CD14-positive monocyte (primary cell): ENCODE measurements at regions not wholly inside any gene's neighbourhood (a gene's known extent, or its start where the extent isn't known, plus 50 kb on each side); places are given as distances from the start of the nearest gene placed in this dataset.
A peak's percentile ranks its signal among the peaks of the same experiment; 100 is the strongest.

Experiments
- DNase-seq, 3 donors: peaks; one replicate each; pipeline ENCODE4 v3.0.0-alpha.2; 2011 to 2022
- H2AFZ ChIP-seq: 2 replicates; pipeline ENCODE4 v1.6.0; 2012; ENCODE audit warnings: mild to moderate bottlenecking, low read depth, low read length, inconsistent platforms; ENCODE audit not compliant: insufficient read depth, poor library complexity, severe bottlenecking
- H3K27ac ChIP-seq, 2 donors: 1 replicate in 1 of 2; 2 replicates in 1 of 2; pipeline ENCODE4 v1.5.1; 2012 to 2013; ENCODE audit warnings: low read length in 2 of 2, control low read depth in 1 of 2, inconsistent platforms in 1 of 2, low read depth in 1 of 2, mild to moderate bottlenecking in 1 of 2
- H3K27me3 ChIP-seq, 2 donors: one replicate each; pipeline versions ENCODE4 v1.6.0 to v1.6.1; 2011 to 2013; ENCODE audit warnings: low read length in 2 of 2; ENCODE audit not compliant: control insufficient read depth in 2 of 2, insufficient read depth in 2 of 2
- H3K36me3 ChIP-seq, 2 donors: replicated peaks in 1 of 2; 1 replicate in 1 of 2; 2 replicates in 1 of 2; pipeline versions ENCODE4 v1.5.1 to v1.6.1; 2012 to 2013; ENCODE audit warnings: low read length in 2 of 2, control low read depth in 1 of 2, inconsistent platforms in 1 of 2, mild to moderate bottlenecking in 1 of 2; ENCODE audit not compliant: insufficient read depth in 2 of 2, control insufficient read depth in 1 of 2
- H3K4me1 ChIP-seq, 2 donors: 1 replicate in 1 of 2; 2 replicates in 1 of 2; pipeline versions ENCODE4 v1.5.1 to v1.6.1; 2012 to 2013; ENCODE audit warnings: low read length in 2 of 2, control low read depth in 1 of 2, inconsistent platforms in 1 of 2, mild to moderate bottlenecking in 1 of 2, moderate library complexity in 1 of 2; ENCODE audit not compliant: insufficient read depth in 2 of 2, control insufficient read depth in 1 of 2
- H3K4me2 ChIP-seq: replicated peaks from 2 replicates; pipeline ENCODE3; 2012; ENCODE audit warnings: low read length, moderate library complexity, mild to moderate bottlenecking; ENCODE audit not compliant: poor library complexity, severe bottlenecking; ENCODE audit errors: extremely low read depth
- H3K4me3 ChIP-seq, 3 experiments: fragments of 200-600 bp in 1 of 3; sonication (generic) in 1 of 3; replicated peaks in 1 of 3; 1 replicate in 2 of 3; 2 replicates in 1 of 3; pipeline ENCODE4 v1.5.1; 2011 to 2013; ENCODE audit warnings: low read length in 3 of 3, mild to moderate bottlenecking in 3 of 3, control low read depth in 2 of 3, low read depth in 2 of 3, inconsistent platforms in 1 of 3, moderate library complexity in 1 of 3
- H3K79me2 ChIP-seq: 2 replicates; pipeline ENCODE4 v1.6.0; 2012; ENCODE audit warnings: mild to moderate bottlenecking, control low read depth, inconsistent platforms, low read length, moderate library complexity; ENCODE audit not compliant: insufficient read depth
- H3K9ac ChIP-seq: 2 replicates; pipeline ENCODE4 v1.6.0; 2017; ENCODE audit warnings: low read length, mild to moderate bottlenecking; ENCODE audit not compliant: insufficient read depth, poor library complexity, severe bottlenecking
- H3K9me3 ChIP-seq, 2 donors: replicated peaks in 1 of 2; 1 replicate in 1 of 2; 2 replicates in 1 of 2; pipeline versions ENCODE4 v1.5.1 to v1.6.1; 2012 to 2013; ENCODE audit warnings: low read length in 2 of 2, control low read depth in 1 of 2; ENCODE audit not compliant: control insufficient read depth in 1 of 2, insufficient read depth in 1 of 2
- H4K20me1 ChIP-seq: 2 replicates; pipeline ENCODE4 v1.6.0; 2012; ENCODE audit warnings: mild to moderate bottlenecking, low read length, control low read depth, moderate library complexity; ENCODE audit not compliant: insufficient read depth
- H3K27ac Mint-ChIP-seq, 7 donors: one replicate each; pipeline ENCODE4 v1.8.0; 2020; ENCODE audit warnings: mild to moderate bottlenecking in 7 of 7, mixed read lengths in 7 of 7, moderate library complexity in 6 of 7, inconsistent platforms in 2 of 7
- H3K27me3 Mint-ChIP-seq, 3 donors: one replicate each; pipeline ENCODE4 v1.8.0; 2021 to 2022; ENCODE audit warnings: low read depth in 3 of 3, mild to moderate bottlenecking in 3 of 3, mixed read lengths in 3 of 3, moderate library complexity in 3 of 3, inconsistent platforms in 1 of 3
- H3K36me3 Mint-ChIP-seq, 2 donors: one replicate each; pipeline ENCODE4 v1.8.0; 2020; ENCODE audit warnings: mixed read lengths in 2 of 2, inconsistent platforms in 1 of 2, mild to moderate bottlenecking in 1 of 2
- H3K4me1 Mint-ChIP-seq: one replicate; pipeline ENCODE4 v1.8.0; 2020; ENCODE audit warnings: mild to moderate bottlenecking, mixed read lengths
- H3K4me3 Mint-ChIP-seq, 2 donors: one replicate each; pipeline ENCODE4 v1.8.0; 2020; ENCODE audit warnings: mild to moderate bottlenecking in 2 of 2, mixed read lengths in 2 of 2, moderate library complexity in 1 of 2
- H3K9me3 Mint-ChIP-seq, 7 donors: one replicate each; pipeline ENCODE4 v1.8.0; 2020 to 2022; ENCODE audit warnings: mixed read lengths in 7 of 7, mild to moderate bottlenecking in 6 of 7, moderate library complexity in 6 of 7, inconsistent platforms in 2 of 7
- CTCF ChIP-seq: fragments of 200-600 bp; IDR thresholded peaks from one replicate; pipeline ENCODE4 v1.8.0; 2022; ENCODE audit warnings: antibody characterized with exemption, mild to moderate bottlenecking
- WGBS: methylation state at CpG from one replicate; pipeline ENCODE4 v1.1.5; 2013; ENCODE audit warnings: missing lambda C conversion rate; ENCODE audit not compliant: insufficient coverage; 5-methylcytosine and 5-hydroxymethylcytosine counted together
- intact Hi-C, 2 donors: fragments of 100-400 bp; cut with micrococcal nuclease; formaldehyde crosslinking; loops; one replicate each; pipeline versions ENCODE4 v1.15.0 to v1.15.1; 2023

- no peak overlapping the region for H2AFZ ChIP-seq
- no peak for DNase-seq
These were observed 195.2 kb upstream of the ANXA10 start for GRCh38 chr4:167897116-167897515.

GRCh38 chr4:167903291-167903721 lies 189.0 kb upstream of the ANXA10 start:
- WGBS, result no CpG with 5 or more reads among the region's 1 CpG
- H3K9me3 Mint-ChIP-seq, result peaks cover 0 to 13% (median 2%) of the 10 kb centered on the region in 7 donors

More at GRCh38 chr4:167897116-167897515, 195.2 kb upstream of the ANXA10 start:
- Histone ChIP-seq H3K4me2 (no peak overlapping the region), H3K9me3 (peaks cover 7 to 20% of the 10 kb centered on the region in 2 donors), H3K36me3 (no peaks in the 10 kb centered on the region), H3K79me2 (no peaks in the 10 kb centered on the region), H4K20me1 (no peaks in the 10 kb centered on the region), H3K27ac (no peak overlapping the region), H3K4me3 (no peak overlapping the region), H3K27me3 (no peaks in the 10 kb centered on the region), H3K4me1 (no peaks in the 10 kb centered on the region), H3K9ac (no peak overlapping the region)
- intact Hi-C loops, result no loop called here
- peaks cover 4 to 17% (median 7%) of the 10 kb centered on the region in 7 donors for H3K9me3 Mint-ChIP-seq
- no peak overlapping the region for H3K4me3 Mint-ChIP-seq
- H3K27me3 Mint-ChIP-seq, result peaks cover 0 to 2% (median 0%) of the 10 kb centered on the region in 3 donors
- H3K36me3 Mint-ChIP-seq, result no peaks in the 10 kb centered on the region
- 46% methylated on average over 3 of the region's 5 CpGs for WGBS
- TF ChIP-seq CTCF, result no peak
- no peaks in the 10 kb centered on the region for H3K4me1 Mint-ChIP-seq
- peak overlapping the region in 1 of 7 donors; percentile 54 for H3K27ac Mint-ChIP-seq

More at GRCh38 chr4:167903291-167903721, 189.0 kb upstream of the ANXA10 start:
- Histone ChIP-seq H3K27ac (no peak overlapping the region), H3K79me2 (no peaks in the 10 kb centered on the region), H3K9ac (no peak overlapping the region), H2AFZ (no peak overlapping the region), H3K9me3 (peaks cover 0 to 3% of the 10 kb centered on the region in 2 donors), H3K4me1 (no peaks in the 10 kb centered on the region), H3K4me3 (no peak overlapping the region), H3K36me3 (no peaks in the 10 kb centered on the region), H3K27me3 (no peaks in the 10 kb centered on the region), H4K20me1 (no peaks in the 10 kb centered on the region), H3K4me2 (no peak overlapping the region)
- no peaks in the 10 kb centered on the region for H3K27me3 Mint-ChIP-seq
- H3K36me3 Mint-ChIP-seq, result no peaks in the 10 kb centered on the region
- no peak for DNase-seq
- H3K4me3 Mint-ChIP-seq, result no peak overlapping the region
- intact Hi-C loops, result no loop called here
- TF ChIP-seq CTCF, result no peak
- no peaks in the 10 kb centered on the region for H3K4me1 Mint-ChIP-seq
- no peak overlapping the region for H3K27ac Mint-ChIP-seq
